ENCODE measurements at regions not wholly inside any gene's neighbourhood (a gene's known extent, or its start where the extent isn't known, plus 50 kb on each side); places are given as distances from the start of the nearest gene placed in this dataset.

DNA sequence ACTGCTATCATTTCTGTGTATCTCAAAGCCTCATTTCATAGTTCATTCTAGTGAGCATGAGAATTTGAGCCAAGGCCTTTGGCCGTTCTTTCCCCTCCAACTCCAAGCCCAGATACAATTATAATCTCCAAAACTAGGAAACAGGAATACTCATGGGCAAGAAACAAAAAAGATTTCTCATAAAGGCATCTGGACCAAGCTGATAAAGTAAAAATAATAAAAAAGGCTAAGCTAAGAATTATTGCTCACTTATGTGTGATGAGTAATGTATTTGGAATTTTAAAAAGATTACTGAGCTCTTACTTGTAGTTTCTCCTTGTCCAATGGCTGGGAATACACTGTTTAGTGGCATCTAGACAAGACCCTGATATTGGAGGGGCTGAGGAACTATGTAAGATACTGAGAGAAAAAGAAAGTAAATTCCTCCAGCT is 196.4 kb upstream of the POM121L12 start:
- TF ChIP-seq, protein P1, sequence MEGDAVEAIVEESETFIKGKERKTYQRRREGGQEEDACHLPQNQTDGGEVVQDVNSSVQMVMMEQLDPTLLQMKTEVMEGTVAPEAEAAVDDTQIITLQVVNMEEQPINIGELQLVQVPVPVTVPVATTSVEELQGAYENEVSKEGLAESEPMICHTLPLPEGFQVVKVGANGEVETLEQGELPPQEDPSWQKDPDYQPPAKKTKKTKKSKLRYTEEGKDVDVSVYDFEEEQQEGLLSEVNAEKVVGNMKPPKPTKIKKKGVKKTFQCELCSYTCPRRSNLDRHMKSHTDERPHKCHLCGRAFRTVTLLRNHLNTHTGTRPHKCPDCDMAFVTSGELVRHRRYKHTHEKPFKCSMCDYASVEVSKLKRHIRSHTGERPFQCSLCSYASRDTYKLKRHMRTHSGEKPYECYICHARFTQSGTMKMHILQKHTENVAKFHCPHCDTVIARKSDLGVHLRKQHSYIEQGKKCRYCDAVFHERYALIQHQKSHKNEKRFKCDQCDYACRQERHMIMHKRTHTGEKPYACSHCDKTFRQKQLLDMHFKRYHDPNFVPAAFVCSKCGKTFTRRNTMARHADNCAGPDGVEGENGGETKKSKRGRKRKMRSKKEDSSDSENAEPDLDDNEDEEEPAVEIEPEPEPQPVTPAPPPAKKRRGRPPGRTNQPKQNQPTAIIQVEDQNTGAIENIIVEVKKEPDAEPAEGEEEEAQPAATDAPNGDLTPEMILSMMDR (IDR thresholded peaks at IDR 0.05; ENCODE audit: insufficient read depth, low read length, poor library complexity, severe bottlenecking), result no peak
- no peak for TF ChIP-seq EZH2phosphoT487 (conservative IDR thresholded peaks at IDR 0.05; ENCODE audit: low read length)
- H3K27ac ChIP-seq (ENCODE audit: low read depth, low read length), result no peak overlapping the region
- H3K9ac ChIP-seq (ENCODE audit: low read length), result no peak overlapping the region
- H2AFZ ChIP-seq (ENCODE audit: low read depth, low read length, severe bottlenecking), result no peak overlapping the region
- H4K20me1 ChIP-seq (ENCODE audit: low read depth, low read length), result no peaks in the 10 kb centered on the region
- H3K36me3 ChIP-seq (ENCODE audit: low read length), result no peaks in the 10 kb centered on the region
- H3F3A ChIP-seq (ENCODE audit: insufficient read depth), result no peaks in the 10 kb centered on the region
- no peaks in the 10 kb centered on the region for H3K9me2 ChIP-seq (replicated peaks; ENCODE audit: insufficient read depth, low read length)
- no peak overlapping the region for H3K4me3 ChIP-seq (ENCODE audit: insufficient read depth, low read length, poor library complexity, severe bottlenecking)
- H3K79me2 ChIP-seq (ENCODE audit: insufficient read depth, low read length), result no peaks in the 10 kb centered on the region
- H3K9me3 ChIP-seq (ENCODE audit: insufficient read depth, low read length), result no peaks in the 10 kb centered on the region
- no peak overlapping the region for H3K4me2 ChIP-seq (ENCODE audit: low read depth, low read length, poor library complexity, severe bottlenecking)
- no peaks in the 10 kb centered on the region for H3K27me3 ChIP-seq (ENCODE audit: low read length)

DNA sequence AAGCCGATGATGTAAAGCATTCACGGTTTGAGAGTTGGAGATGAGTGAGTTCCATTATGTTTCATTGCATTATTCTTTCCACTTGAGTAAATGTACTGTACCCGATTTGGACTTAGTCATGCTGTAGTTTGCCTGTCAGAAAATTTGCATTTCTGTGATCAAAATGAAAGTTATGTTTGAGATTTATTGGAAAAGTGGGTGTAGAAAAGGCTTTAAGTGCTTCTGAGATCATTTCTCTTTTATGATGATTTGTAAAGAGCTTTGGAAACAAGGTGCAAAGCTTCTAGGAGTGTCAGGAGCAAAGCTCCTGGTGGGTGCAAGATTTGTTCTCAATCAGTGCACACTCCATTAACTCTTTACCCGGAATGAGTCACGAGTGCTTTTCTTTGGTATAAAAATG is 204.1 kb upstream of the POM121L12 start:
- no peaks in the 10 kb centered on the region for H3K36me3 ChIP-seq (ENCODE audit: low read length)
- H3K79me2 ChIP-seq (ENCODE audit: insufficient read depth, low read length), result no peaks in the 10 kb centered on the region
- H4K20me1 ChIP-seq (ENCODE audit: low read depth, low read length), result no peaks in the 10 kb centered on the region
- H3F3A ChIP-seq (ENCODE audit: insufficient read depth), result no peaks in the 10 kb centered on the region
- no peak overlapping the region for H3K4me3 ChIP-seq (ENCODE audit: insufficient read depth, low read length, poor library complexity, severe bottlenecking)
- TF ChIP-seq, protein P1 (IDR thresholded peaks at IDR 0.05; ENCODE audit: insufficient read depth, low read length, poor library complexity, severe bottlenecking), result no peak
- no peak for TF ChIP-seq EZH2phosphoT487 (conservative IDR thresholded peaks at IDR 0.05; ENCODE audit: low read length)
- no peak overlapping the region for H3K27ac ChIP-seq (ENCODE audit: low read depth, low read length)
- H3K9me2 ChIP-seq (replicated peaks; ENCODE audit: insufficient read depth, low read length), result no peaks in the 10 kb centered on the region
- H3K27me3 ChIP-seq (ENCODE audit: low read length), result no peaks in the 10 kb centered on the region
- H2AFZ ChIP-seq (ENCODE audit: low read depth, low read length, severe bottlenecking), result no peak overlapping the region
- H3K4me2 ChIP-seq (ENCODE audit: low read depth, low read length, poor library complexity, severe bottlenecking), result no peak overlapping the region
- no peak overlapping the region for H3K9ac ChIP-seq (ENCODE audit: low read length)
- no peaks in the 10 kb centered on the region for H3K9me3 ChIP-seq (ENCODE audit: insufficient read depth, low read length)

DNA sequence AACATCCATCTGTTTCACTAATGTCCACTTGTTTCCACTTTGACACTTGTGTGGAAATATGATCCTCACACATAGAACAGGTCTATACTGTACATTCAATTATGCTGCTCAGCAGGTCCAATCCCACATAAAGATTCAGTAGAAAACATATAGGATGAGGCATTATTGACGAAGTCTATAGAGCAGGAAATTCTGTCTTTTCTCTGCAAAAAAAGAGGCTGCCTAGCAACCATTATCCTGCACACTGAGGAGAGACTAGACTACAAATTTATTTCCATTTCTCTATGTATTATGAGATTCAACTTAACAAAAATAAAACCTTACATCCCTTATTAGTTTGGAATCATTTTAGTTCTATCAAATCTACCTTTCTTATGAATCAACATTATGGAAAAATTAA is 204.6 kb upstream of the POM121L12 start:
- Histone ChIP-seq H2AFZ (ENCODE audit: low read depth, low read length, severe bottlenecking) (no peak overlapping the region), H4K20me1 (ENCODE audit: low read depth, low read length) (no peaks in the 10 kb centered on the region), H3K9ac (ENCODE audit: low read length) (no peak overlapping the region), H3K4me3 (ENCODE audit: insufficient read depth, low read length, poor library complexity, severe bottlenecking) (no peak overlapping the region), H3K9me2 (replicated peaks; ENCODE audit: insufficient read depth, low read length) (no peaks in the 10 kb centered on the region), H3K9me3 (ENCODE audit: insufficient read depth, low read length) (no peaks in the 10 kb centered on the region), H3K79me2 (ENCODE audit: insufficient read depth, low read length) (no peaks in the 10 kb centered on the region), H3F3A (ENCODE audit: insufficient read depth) (no peaks in the 10 kb centered on the region), H3K36me3 (ENCODE audit: low read length) (no peaks in the 10 kb centered on the region), H3K4me2 (ENCODE audit: low read depth, low read length, poor library complexity, severe bottlenecking) (no peak overlapping the region), H3K27me3 (ENCODE audit: low read length) (no peaks in the 10 kb centered on the region), H3K27ac (ENCODE audit: low read depth, low read length) (no peak overlapping the region)
- TF ChIP-seq, protein P1 (IDR thresholded peaks at IDR 0.05; ENCODE audit: insufficient read depth, low read length, poor library complexity, severe bottlenecking), result no peak
- TF ChIP-seq EZH2phosphoT487 (conservative IDR thresholded peaks at IDR 0.05; ENCODE audit: low read length), result no peak
